ENCODE measurements at regions not wholly inside any gene's neighbourhood (a gene's known extent, or its start where the extent isn't known, plus 50 kb on each side); places are given as distances from the start of the nearest gene placed in this dataset.

DNA sequence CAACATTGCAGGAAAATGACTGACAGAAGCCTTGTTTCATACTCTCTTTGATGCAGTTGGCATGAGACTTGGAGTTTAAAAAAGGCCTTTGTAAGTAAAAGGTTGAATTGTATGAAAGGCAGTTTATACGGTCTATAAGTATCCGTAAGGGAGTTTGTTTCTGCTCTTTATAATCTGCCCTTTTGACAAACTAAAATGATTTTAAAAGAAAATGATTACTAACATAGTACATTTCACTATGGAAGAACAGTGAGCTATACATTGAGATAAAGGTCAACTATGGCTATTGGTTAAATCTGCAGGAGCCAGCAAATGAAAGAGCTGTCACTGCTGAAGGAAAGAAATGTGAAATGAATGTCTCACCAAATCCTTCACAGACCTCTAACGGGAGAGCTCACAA lies 296.1 kb upstream of the SLITRK6 start:
- no peaks in the 10 kb centered on the region for H3K27me3 ChIP-seq

DNA sequence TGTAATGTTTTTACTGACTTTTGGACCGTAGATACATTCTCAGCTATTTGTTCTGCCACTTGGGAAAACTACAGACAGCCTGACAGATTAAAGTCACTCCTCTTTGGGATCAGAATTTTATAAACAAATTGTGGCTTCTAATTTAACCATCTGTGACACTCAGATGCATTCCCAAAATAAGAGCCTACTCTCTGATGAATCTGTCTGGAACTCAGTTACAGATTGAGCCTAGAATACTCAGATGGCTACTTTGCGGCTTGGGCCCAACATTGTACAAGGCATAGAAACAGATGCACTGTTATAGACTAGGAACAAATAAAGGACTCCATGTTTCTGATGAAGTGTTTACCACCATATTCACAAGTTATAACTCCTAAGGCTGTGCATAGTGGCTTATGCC lies 291.0 kb upstream of the SLITRK6 start:
- intact Hi-C loops (cut with DNase I): no loop called here
- no peaks in the 10 kb centered on the region for H3K36me3 ChIP-seq
- H3K4me3 ChIP-seq (replicated peaks in 1 of 3): no peak overlapping the region
- no peaks in the 10 kb centered on the region for H3K9me3 ChIP-seq
- DNase-seq: no peak
- H3K27me3 ChIP-seq: no peaks in the 10 kb centered on the region
- H3K4me1 ChIP-seq: no peaks in the 10 kb centered on the region
- no peak for TF ChIP-seq POLR2A (IDR thresholded peaks at IDR 0.05)
- TF ChIP-seq, protein P1, sequence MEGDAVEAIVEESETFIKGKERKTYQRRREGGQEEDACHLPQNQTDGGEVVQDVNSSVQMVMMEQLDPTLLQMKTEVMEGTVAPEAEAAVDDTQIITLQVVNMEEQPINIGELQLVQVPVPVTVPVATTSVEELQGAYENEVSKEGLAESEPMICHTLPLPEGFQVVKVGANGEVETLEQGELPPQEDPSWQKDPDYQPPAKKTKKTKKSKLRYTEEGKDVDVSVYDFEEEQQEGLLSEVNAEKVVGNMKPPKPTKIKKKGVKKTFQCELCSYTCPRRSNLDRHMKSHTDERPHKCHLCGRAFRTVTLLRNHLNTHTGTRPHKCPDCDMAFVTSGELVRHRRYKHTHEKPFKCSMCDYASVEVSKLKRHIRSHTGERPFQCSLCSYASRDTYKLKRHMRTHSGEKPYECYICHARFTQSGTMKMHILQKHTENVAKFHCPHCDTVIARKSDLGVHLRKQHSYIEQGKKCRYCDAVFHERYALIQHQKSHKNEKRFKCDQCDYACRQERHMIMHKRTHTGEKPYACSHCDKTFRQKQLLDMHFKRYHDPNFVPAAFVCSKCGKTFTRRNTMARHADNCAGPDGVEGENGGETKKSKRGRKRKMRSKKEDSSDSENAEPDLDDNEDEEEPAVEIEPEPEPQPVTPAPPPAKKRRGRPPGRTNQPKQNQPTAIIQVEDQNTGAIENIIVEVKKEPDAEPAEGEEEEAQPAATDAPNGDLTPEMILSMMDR (IDR thresholded peaks at IDR 0.05): no peak
- H3K27ac ChIP-seq: no peak overlapping the region
- WGBS, 2 donors: 59 to 64% methylated on average over 2 of the region's 2 CpGs

More for the DNA sequence above, 296.1 kb upstream of the SLITRK6 start:
- Histone ChIP-seq H3K4me1 (no peaks in the 10 kb centered on the region), H3K9me3 (no peaks in the 10 kb centered on the region), H3K4me3 (replicated peaks in 1 of 3) (no peak overlapping the region), H3K27ac (no peak overlapping the region), H3K36me3 (no peaks in the 10 kb centered on the region)
- 86 to 93% methylated on average over 3 of the region's 3 CpGs for WGBS, 2 donors
- intact Hi-C loops (cut with DNase I): no loop called here
- no peak for TF ChIP-seq POLR2A (IDR thresholded peaks at IDR 0.05)
- TF ChIP-seq, protein P1 (IDR thresholded peaks at IDR 0.05): no peak
- no peak for DNase-seq

DNA sequence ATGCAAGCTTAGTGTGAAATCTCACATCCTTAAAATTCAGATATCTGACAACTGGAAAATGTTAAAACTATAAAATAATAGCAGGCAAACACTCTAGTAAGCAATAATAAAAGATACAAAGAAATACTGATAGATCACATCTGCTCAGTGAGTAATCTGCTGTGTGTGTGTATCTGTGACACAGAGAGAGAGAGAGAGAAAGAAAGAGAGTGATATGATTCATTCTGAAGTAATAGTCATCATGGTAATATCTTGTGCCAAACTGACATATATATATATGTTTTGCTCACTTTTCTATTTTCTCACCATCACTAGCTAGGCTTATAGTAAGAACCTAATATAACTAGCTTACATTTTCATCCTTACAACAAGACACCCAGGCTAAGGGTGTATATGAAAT lies 288.0 kb upstream of the SLITRK6 start:
- no peak for TF ChIP-seq POLR2A (IDR thresholded peaks at IDR 0.05)
- TF ChIP-seq, protein P1 (IDR thresholded peaks at IDR 0.05): no peak
- Histone ChIP-seq H3K36me3 (no peaks in the 10 kb centered on the region), H3K27me3 (no peaks in the 10 kb centered on the region), H3K4me3 (replicated peaks in 1 of 3) (no peak overlapping the region), H3K4me1 (no peaks in the 10 kb centered on the region), H3K27ac (no peak overlapping the region), H3K9me3 (no peaks in the 10 kb centered on the region)
- no peak for DNase-seq
- intact Hi-C loops (cut with DNase I): no loop called here

DNA sequence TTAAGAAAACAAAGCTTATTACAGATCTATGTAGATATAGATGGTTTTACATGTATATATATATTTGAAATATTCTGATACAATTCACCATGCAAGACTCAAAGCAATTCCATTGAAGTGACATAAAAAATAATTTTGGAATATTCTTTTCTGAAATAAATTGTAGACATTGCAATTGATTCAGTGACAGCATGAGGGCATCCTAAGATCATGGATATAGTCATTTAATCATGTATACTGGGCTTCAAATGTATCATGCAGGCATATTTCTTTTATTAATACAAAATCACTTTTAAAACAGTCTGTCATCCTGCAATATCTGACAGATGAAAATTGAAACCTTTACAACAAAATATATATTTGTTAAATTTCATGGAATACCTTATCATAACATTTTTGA lies 286.7 kb upstream of the SLITRK6 start:
- no peak for DNase-seq
- H3K4me1 ChIP-seq: no peaks in the 10 kb centered on the region
- no peaks in the 10 kb centered on the region for H3K9me3 ChIP-seq
- H3K36me3 ChIP-seq: no peaks in the 10 kb centered on the region
- TF ChIP-seq, protein P1 (IDR thresholded peaks at IDR 0.05): no peak
- TF ChIP-seq POLR2A (IDR thresholded peaks at IDR 0.05): no peak
- no peak overlapping the region for H3K27ac ChIP-seq
- H3K27me3 ChIP-seq: no peaks in the 10 kb centered on the region
- no peak overlapping the region for H3K4me3 ChIP-seq (replicated peaks in 1 of 3)
- intact Hi-C loops (cut with DNase I): no loop called here

DNA sequence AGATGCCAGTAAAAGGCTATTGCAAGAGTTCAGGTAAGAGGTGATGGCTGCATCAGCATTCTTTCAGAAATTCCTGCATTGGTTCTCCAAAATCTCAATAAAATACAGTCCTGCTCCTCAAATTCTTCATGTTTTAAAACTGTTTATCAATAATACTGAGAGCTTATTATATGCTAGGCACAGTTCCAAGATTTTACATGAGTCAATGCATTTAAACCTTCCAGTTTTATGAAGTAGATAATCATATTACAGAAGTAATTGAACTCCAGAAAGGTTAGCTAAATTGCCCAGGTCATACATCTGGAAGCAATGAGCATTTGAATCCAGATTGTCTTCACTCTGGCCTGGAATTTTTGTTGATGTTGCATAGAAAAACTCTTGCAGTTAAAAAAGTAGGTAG lies 282.9 kb upstream of the SLITRK6 start:
- Histone ChIP-seq H3K27ac (no peak overlapping the region), H3K4me3 (replicated peaks in 1 of 3) (no peak overlapping the region), H3K4me1 (no peaks in the 10 kb centered on the region), H3K36me3 (no peaks in the 10 kb centered on the region), H3K27me3 (no peaks in the 10 kb centered on the region), H3K9me3 (no peaks in the 10 kb centered on the region)
- TF ChIP-seq POLR2A (IDR thresholded peaks at IDR 0.05): no peak
- TF ChIP-seq, protein P1 (IDR thresholded peaks at IDR 0.05): no peak
- intact Hi-C loops (cut with DNase I): no loop called here
- DNase-seq: no peak

All from thyroid gland (tissue), 4 donors.